PC-9 (cell line): ENCODE measurements at regions not wholly inside any gene's neighbourhood (a gene's known extent, or its start where the extent isn't known, plus 50 kb on each side); places are given as distances from the start of the nearest gene placed in this dataset.

ENCODE experiments used
- BruUV-seq: library from RNA; stranded (reverse); fragments of 400-500 nt; replicated peaks from 2 replicates; lab custom pipeline; 2021; lab: Mats Ljungman, UMichigan
- CTCF ChIA-PET: fragments of 300-600 bp; sonication (Branson Sonifier 250); formaldehyde crosslinking; loops from one replicate; lab custom pipeline; 2022; ENCODE audit warnings: antibody characterized with exemption; lab: Charles Lee
- POLR2A ChIA-PET: fragments of 300-600 bp; sonication (Branson Sonifier 250); formaldehyde crosslinking; loops from one replicate; lab custom pipeline; 2022; ENCODE audit warnings: antibody characterized with exemption; ENCODE audit not compliant: unreplicated experiment; lab: Charles Lee
- DNase-seq, 2 experiments: peaks; one replicate each; pipeline versions ENCODE4 v3.0.0 to v3.0.0-alpha.2; 2015 to 2022; ENCODE audit warnings: mixed read lengths in 1 of 2
- H2AFZ ChIP-seq: fragments of 200-600 bp; sonication (generic); 2 replicates; pipeline ENCODE4 v1.8.1; 2017; ENCODE audit warnings: antibody characterized with exemption
- H3F3A ChIP-seq: fragments of 200-600 bp; sonication (generic); 2 replicates; pipeline ENCODE4 v1.8.1; 2017; ENCODE audit warnings: antibody characterized with exemption, mild to moderate bottlenecking, low read depth; ENCODE audit not compliant: insufficient read depth
- H3K27ac ChIP-seq: fragments of 200-600 bp; sonication (generic); 2 replicates; pipeline ENCODE4 v1.6.1; 2016; ENCODE audit warnings: mixed run types
- H3K27me3 ChIP-seq: fragments of 200-600 bp; sonication (generic); 2 replicates; pipeline ENCODE4 v1.6.1; 2016; ENCODE audit warnings: low read depth, mixed run types; ENCODE audit not compliant: insufficient read depth
- H3K36me3 ChIP-seq: fragments of 200-600 bp; sonication (generic); 2 replicates; pipeline ENCODE4 v1.6.1; 2016; ENCODE audit warnings: low read depth, mixed run types
- H3K4me1 ChIP-seq: fragments of 200-600 bp; sonication (generic); replicated peaks from 2 replicates; pipeline ENCODE4 v1.6.1; 2016; ENCODE audit warnings: mixed run types; ENCODE audit not compliant: insufficient read depth
- H3K4me2 ChIP-seq: fragments of 200-600 bp; sonication (generic); 2 replicates; pipeline ENCODE4 v1.6.1; 2017; ENCODE audit warnings: mixed run types
- H3K4me3 ChIP-seq: fragments of 200-600 bp; sonication (generic); 2 replicates; pipeline ENCODE4 v1.6.1; 2016; ENCODE audit warnings: mixed run types
- H3K79me2 ChIP-seq: fragments of 200-600 bp; sonication (generic); 2 replicates; pipeline ENCODE4 v1.6.1; 2017; ENCODE audit warnings: low read depth, mixed run types
- H3K9me2 ChIP-seq: fragments of 200-600 bp; sonication (generic); 2 replicates; pipeline ENCODE4 v1.8.1; 2017; ENCODE audit warnings: mild to moderate bottlenecking; ENCODE audit not compliant: insufficient read depth
- H3K9me3 ChIP-seq: fragments of 200-600 bp; sonication (generic); 2 replicates; pipeline ENCODE4 v1.8.1; 2016; ENCODE audit warnings: low read depth; ENCODE audit not compliant: insufficient read depth
- H4K20me1 ChIP-seq: fragments of 200-600 bp; sonication (generic); 2 replicates; pipeline ENCODE4 v1.8.1; 2017; ENCODE audit not compliant: insufficient read depth
- CTCF ChIP-seq: fragments of 200-600 bp; sonication (generic); conservative IDR thresholded peaks from 2 replicates; pipeline ENCODE4 v1.6.1; 2017; ENCODE audit warnings: mixed run types, antibody characterized with exemption, mild to moderate bottlenecking, moderate library complexity
- EZH2 ChIP-seq: fragments of 200-600 bp; sonication (generic); IDR thresholded peaks from 2 replicates; pipeline ENCODE4 v1.8.0; 2017; ENCODE audit warnings: antibody characterized with exemption, low read depth
- intact Hi-C: fragments of 100-400 bp; cut with micrococcal nuclease; formaldehyde crosslinking; loops from one replicate; pipeline ENCODE4 v1.10.0; 2022; ENCODE audit not compliant: unreplicated experiment

- Histone ChIP-seq H3F3A (no peaks in the 10 kb centered on the region; the same call in 1 of the 2 replicates), H3K27ac (no peak overlapping the region), H3K79me2 (no peaks in the 10 kb centered on the region), H3K4me2 (no peak overlapping the region), H3K9me3 (no peaks in the 10 kb centered on the region), H3K36me3 (no peaks in the 10 kb centered on the region), H3K9me2 (no peaks in the 10 kb centered on the region), H2AFZ (no peak overlapping the region), H3K4me3 (no peak overlapping the region), H3K27me3 (no peaks in the 10 kb centered on the region), H3K4me1 (no peaks in the 10 kb centered on the region), H4K20me1 (no peaks in the 10 kb centered on the region)
- intact Hi-C loops: no loop called here
- ChIA-PET POLR2A (no interaction called here), CTCF (no interaction called here)
- DNase-seq: no peak
- TF ChIP-seq EZH2: no peak
- TF ChIP-seq CTCF: no peak
- BruUV-seq: no TSS peak
These were observed 181.8 kb upstream of the RAG2 start for GRCh38 chr11:36779791-36780190.

- TF ChIP-seq EZH2 (no peak), CTCF (no peak)
- no peaks in the 10 kb centered on the region for H3K36me3 ChIP-seq
- H3K9me2 ChIP-seq: no peaks in the 10 kb centered on the region
- H3K27ac ChIP-seq: no peak overlapping the region
- DNase-seq: no peak
- CTCF ChIA-PET: no interaction called here
- H3K27me3 ChIP-seq: no peaks in the 10 kb centered on the region
- H2AFZ ChIP-seq: no peak overlapping the region
- intact Hi-C loops: no loop called here
- no peaks in the 10 kb centered on the region for H3K4me1 ChIP-seq
- H3K79me2 ChIP-seq: no peaks in the 10 kb centered on the region
- POLR2A ChIA-PET: no interaction called here
- no peaks in the 10 kb centered on the region for H3K9me3 ChIP-seq
- no peak overlapping the region for H3K4me3 ChIP-seq
- no TSS peak for BruUV-seq
- no peaks in the 10 kb centered on the region for H4K20me1 ChIP-seq
- no peak overlapping the region for H3K4me2 ChIP-seq
- no peaks in the 10 kb centered on the region; the same call in 1 of the 2 replicates for H3F3A ChIP-seq
These were observed 179.3 kb upstream of the RAG2 start for GRCh38 chr11:36777311-36777710.

- H3K36me3 ChIP-seq: no peaks in the 10 kb centered on the region
- TF ChIP-seq CTCF (no peak), EZH2 (no peak)
- no peaks in the 10 kb centered on the region for H4K20me1 ChIP-seq
- no peaks in the 10 kb centered on the region for H3K27me3 ChIP-seq
- H2AFZ ChIP-seq: no peak overlapping the region
- no peaks in the 10 kb centered on the region for H3K4me1 ChIP-seq
- no peaks in the 10 kb centered on the region for H3K9me2 ChIP-seq
- no peak overlapping the region for H3K27ac ChIP-seq
- POLR2A ChIA-PET: no interaction called here
- intact Hi-C loops: no loop called here
- no peak overlapping the region for H3K4me2 ChIP-seq
- no peaks in the 10 kb centered on the region for H3K79me2 ChIP-seq
- H3K4me3 ChIP-seq: no peak overlapping the region
- CTCF ChIA-PET: no interaction called here
- no peak for DNase-seq
- BruUV-seq: no TSS peak
- no peaks in the 10 kb centered on the region for H3K9me3 ChIP-seq
- H3F3A ChIP-seq: no peaks in the 10 kb centered on the region; the same call in 1 of the 2 replicates
These were observed 177.7 kb upstream of the RAG2 start for GRCh38 chr11:36775756-36776155.
